HG03066 (cell line): ENCODE measurements at regions not wholly inside any gene's neighbourhood (a gene's known extent, or its start where the extent isn't known, plus 50 kb on each side); places are given as distances from the start of the nearest gene placed in this dataset.
A peak's percentile ranks its signal among the peaks of the same experiment; 100 is the strongest.

Source experiments
- ATAC-seq: cut with Tn5 transposase; IDR thresholded peaks from one replicate; pipeline ENCODE4 v1.9.1; 2021; ENCODE audit warnings: low read depth; ENCODE audit not compliant: unreplicated experiment

- no peak for ATAC-seq
These were observed 100.5 kb downstream of the AASDH start for GRCh38 chr4:56286763-56287162.

DNA sequence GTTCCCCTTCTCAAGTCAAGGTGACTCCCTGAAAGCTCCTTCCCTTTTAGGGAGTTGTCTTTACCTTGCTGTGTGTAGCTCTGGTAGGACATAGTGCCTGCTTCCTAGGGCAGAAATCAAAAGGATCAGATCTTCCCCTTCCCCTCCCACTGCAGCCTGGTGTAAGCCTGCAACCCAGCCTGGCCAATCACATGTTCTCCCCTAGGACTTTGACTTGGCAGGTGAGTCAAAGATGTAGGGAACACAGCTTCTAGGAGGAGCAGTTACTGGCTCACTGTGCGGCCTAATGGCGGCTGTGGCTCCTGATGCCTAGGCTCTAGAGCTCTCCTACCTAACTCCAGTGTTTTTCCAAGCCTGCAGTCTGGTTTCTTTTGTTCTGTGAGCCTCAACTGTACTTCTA lies 103.9 kb downstream of the AASDH start:
- ATAC-seq = no peak

- ATAC-seq = no peak
These were observed 105.3 kb downstream of the AASDH start for GRCh38 chr4:56282004-56282403.

DNA sequence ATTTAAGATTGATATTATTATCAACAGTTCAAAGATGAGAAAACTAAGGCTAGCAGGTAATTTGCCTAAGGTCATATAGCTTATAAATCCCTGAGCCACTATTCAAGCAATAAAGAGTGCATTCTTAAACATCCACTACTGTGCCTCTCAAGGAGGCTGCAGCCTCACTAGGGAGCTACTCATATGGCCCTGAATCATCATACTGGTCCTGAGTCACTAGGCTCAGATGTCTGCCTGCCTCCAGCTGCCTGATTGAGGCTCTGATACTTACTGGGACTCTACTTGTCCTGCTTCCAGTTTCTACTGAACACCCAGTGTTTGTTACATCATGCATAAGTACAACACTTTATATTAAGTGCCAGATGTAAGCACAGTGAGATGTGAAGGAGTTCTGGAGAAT lies 110.7 kb downstream of the AASDH start:
- no peak for ATAC-seq

DNA sequence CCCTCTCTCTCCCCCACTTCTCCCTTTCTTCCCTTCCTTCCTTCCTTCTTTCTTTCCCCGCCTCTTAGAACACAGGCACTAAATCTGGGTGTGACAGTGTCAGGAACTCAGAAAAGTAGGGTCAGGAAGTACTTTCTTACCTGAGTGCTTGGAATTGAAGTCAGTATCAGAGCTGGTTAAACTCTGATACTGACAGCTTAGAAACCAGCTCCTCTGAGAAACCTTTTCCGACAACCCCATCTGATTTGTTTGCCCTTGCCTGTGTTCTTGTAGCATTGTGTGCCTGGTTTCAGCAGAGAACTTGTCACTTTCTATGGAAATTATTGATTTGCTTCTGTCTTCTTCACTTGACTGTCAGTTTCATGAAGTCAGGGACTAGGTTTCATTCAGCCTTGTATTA lies 113.9 kb downstream of the AASDH start:
- ATAC-seq = no peak

- ATAC-seq = no peak
These were observed 114.4 kb downstream of the AASDH start for GRCh38 chr4:56272927-56273326.

DNA sequence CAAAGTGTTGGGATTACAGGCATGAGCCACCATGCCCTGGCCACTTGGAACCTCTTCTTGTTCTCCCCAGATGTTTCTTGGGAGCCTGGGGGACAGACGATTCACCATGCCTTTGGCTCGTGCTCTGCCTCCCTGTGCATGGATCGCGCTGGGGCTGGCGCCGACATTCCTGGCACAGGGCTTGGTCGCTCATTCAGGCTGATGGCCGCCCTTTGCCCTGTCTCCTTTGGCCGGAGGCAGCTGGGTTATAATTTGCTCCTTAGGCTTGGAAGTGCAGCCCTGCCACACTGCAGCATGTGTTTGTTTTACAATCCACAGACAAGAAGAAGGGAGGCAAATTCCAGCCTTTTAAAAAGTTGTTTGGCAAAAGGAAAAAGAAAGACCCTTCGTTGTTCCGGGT lies 115.3 kb downstream of the AASDH start:
- no peak for ATAC-seq

DNA sequence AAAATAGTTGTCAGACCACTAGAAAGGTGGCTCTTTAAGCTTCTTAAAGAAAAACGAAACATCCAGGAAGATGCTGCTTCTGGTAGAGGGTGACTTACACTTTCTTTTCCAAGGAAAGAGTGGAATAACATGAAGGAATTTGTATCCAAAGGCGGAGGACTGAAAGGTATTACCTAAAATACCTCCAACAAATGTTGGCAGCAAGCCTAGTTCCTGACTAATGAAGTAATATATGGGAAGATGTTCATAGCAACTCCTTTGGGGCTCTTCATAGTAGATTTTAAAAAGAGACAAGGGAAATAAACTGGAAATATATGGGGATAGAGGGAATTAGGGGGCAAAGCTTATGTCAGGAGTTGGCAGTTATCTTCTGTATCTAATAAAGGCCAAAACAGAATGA lies 116.2 kb downstream of the AASDH start:
- no peak for ATAC-seq

DNA sequence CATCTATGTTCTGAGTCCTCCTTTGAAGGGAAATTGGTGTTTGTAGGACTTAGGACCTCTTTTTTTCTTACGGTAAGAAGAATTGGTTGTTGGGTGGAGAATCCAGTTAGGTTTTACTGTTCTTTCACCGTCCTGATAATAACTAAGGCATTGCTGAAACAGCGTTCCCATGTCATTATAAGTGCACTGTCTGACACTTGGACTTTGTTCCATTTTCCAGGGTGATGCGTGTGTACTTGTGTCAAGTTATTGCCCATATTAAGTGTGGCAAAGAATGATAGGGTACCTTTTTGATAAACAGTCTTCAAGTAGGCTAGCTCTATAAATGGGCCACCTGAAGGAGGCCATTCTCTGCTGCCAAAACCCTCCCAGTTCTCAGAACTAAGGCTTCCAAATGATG lies 119.7 kb downstream of the AASDH start:
- no peak for ATAC-seq

GRCh38 chr4:56264873-56265272 lies 122.4 kb downstream of the AASDH start:
- ATAC-seq = no peak

DNA sequence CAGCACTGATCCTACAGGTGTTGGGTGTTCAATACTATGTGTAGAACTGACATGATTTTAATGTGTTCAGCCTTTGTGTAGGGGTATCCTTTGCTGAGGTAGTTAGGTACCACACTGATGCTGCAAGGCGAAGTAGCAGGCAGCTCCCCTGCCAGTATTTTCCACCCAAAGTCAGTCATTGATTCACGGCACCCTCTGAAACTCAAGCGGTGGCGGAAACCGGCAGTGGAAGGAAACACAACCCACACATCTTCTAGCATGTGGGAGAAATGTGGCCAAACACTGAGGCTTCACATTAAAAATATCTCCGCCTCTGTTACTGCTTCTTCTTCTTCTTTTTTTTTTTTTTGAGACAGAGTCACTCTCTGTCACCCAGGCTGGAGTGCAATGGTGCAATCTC lies 126.3 kb downstream of the AASDH start:
- peak; percentile 83 for ATAC-seq

DNA sequence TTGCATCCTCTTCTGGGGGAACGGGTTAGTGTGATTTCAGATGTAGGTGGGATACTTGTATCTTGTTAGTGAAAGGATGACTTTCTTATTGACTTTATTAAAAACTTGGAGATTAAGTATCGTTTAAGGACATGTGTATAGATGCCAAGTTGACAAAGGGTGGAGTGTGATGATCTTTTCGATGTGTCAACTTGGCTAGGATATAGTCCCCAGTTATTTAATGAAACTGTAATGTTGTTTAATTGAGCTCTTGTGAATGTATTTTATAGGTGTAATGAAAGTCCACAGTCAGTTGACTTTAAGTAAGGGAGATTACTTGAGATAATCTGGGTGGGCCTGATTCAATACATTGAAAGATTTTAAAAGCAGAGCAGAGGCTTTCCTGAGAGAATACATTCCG lies 127.0 kb downstream of the AASDH start:
- ATAC-seq = no peak

DNA sequence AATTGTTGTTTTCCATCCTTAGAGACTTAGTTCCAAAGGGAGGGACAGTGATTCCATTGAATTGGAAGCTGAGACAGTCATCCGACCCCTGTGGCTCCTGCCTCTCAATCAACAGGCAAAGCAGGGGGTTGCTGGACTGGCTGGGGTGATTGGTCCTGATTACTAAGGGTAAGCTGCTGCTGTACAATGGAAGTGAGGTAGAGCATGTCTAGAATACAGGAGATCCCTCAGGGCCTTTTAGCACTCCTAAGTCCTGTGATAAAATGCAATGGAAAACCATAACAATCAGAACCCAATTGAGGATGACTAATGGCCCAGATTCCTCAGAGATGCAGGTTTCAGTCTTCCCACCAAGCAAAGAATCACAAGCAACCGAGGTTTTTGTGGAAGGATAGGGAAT lies 127.6 kb downstream of the AASDH start:
- ATAC-seq = no peak

- no peak for ATAC-seq
These were observed 131.5 kb downstream of the AASDH start for GRCh38 chr4:56255820-56256219.

DNA sequence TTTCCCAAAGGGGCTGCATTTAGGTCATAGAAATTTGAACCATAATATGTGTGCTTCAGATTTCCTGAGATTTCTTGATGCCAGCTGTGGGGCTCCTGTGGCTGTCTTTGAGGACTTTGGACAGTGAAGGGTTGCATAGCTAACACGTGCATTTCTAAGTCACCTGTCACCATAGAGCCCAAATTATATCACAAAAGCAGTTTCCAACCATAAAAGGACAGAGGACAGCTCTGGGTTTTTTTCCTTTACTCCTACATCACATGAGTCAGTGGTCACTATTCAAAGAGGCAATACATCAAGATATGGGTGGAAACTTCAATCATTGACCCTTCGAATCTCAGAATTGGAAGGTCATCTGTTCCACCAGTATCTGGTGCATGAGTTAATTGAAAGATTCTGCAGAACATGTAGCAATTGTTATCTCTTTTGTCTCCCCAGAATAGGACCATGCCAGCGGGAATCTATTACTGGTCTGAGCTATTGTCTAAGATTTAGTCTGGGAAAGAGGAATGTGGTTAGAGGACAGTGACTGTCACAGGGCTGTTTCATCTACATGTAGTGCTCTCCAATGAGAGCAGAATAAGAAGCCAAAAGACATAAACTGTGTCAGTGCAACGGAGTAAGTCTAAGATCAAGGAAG lies 133.5 kb downstream of the AASDH start:
- no peak for ATAC-seq

DNA sequence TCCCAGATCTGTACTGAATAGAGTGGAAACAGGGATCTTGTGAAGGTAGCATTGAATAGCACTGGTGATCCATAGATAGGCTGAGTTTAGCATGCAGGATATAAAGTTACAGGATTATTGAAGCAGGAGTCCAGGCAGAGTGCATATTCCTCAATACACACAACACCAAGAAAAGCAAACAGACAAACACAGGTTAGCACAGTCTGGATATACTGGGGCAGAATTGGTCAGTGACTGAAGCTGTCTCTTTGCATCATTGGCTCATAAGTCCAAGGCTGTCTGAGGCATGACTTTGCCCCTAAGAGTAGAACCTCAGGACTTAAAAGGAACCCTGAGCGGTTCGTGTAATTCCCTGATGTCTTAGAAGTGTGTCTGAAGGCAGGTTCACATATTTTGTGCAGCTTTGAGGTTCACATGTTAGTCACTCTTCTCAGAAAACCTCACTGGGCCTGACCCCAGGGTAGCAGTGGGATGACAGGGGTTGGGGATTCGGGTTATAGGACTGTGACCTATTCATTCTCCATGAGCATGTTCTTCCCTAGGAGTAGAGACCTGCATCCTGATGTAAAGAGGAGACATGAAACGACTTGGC lies 134.6 kb downstream of the AASDH start:
- ATAC-seq = no peak

DNA sequence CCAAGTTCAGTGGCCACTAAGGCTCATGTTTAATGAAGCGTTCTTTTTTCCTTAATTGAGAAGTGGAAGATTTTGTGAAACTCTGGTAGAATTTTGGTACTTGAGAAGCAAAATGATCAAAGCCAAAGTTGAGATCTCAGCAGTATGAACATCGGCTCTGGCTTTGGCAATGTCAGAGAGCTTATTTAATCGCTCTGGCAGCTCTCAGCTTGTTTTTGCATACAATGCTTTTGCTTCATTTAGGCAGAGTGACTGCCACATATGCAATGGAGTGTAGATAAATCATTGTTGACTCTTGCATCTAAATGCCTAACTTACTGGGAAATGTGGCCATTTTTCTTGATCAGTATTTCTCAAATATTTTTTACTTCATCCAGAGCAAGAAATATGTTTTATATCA lies 135.7 kb downstream of the AASDH start:
- no peak for ATAC-seq

- no peak for ATAC-seq
These were observed 136.5 kb downstream of the AASDH start for GRCh38 chr4:56250776-56251175.

DNA sequence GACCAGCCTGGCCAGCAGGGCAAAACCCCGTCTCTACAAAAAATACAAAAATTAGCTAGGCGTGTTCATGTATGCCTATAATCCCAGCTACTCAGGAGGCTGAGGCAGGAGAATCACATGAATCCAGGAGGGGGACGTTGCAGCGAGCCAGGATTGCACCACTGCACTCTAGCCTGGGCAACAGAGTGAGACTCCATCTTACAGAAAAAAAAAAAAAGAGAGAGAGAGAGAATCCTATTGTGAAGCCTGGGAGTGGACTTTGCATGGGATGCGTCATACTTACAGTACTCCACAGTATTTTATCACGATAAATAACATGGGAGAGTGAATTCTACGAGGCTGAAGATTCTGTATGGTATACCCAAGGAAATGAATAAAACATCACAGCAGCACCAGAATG lies 139.6 kb downstream of the AASDH start:
- ATAC-seq = no peak

GRCh38 chr4:56246233-56246610 lies 141.1 kb downstream of the AASDH start:
- no peak for ATAC-seq

- ATAC-seq = no peak
These were observed 141.6 kb downstream of the AASDH start for GRCh38 chr4:56245547-56246232.

- ATAC-seq = no peak
These were observed 142.6 kb downstream of the AASDH start for GRCh38 chr4:56244681-56245080.
